GM10266 (cell line): ENCODE measurements at regions not wholly inside any gene's neighbourhood (a gene's known extent, or its start where the extent isn't known, plus 50 kb on each side); places are given as distances from the start of the nearest gene placed in this dataset.

Source experiments
- DNase-seq: peaks from one replicate; pipeline ENCODE4 v3.0.0; 2012; ENCODE audit errors: extremely low spot score
- TF ChIP-seq, protein P1 (sequence below): IDR thresholded peaks from 2 replicates; pipeline ENCODE4 v1.5.1; 2012; ENCODE audit warnings: mild to moderate bottlenecking, low read depth; ENCODE audit not compliant: control insufficient read depth, insufficient read depth; ENCODE audit errors: missing control alignments

DNA sequence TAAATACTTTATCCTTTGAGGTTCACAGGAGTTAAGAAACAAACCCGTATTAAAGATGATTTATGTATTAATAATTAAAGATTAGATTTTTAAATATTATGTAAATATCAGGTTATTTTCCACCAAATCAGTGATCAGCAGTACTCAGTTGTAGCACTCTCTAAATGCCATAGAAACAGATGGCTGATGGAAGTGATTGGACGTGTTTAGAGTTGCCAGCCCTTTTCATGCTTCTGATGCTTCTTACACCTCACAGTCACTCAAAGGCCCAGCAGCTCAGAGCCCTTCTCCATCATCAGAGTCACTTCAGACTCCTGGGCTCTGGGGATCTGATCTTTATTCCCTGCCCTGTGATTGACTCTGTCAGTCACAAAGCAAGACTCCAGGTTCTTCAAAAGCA lies 170.1 kb upstream of the PGRMC2 start:
- no peak for DNase-seq

DNA sequence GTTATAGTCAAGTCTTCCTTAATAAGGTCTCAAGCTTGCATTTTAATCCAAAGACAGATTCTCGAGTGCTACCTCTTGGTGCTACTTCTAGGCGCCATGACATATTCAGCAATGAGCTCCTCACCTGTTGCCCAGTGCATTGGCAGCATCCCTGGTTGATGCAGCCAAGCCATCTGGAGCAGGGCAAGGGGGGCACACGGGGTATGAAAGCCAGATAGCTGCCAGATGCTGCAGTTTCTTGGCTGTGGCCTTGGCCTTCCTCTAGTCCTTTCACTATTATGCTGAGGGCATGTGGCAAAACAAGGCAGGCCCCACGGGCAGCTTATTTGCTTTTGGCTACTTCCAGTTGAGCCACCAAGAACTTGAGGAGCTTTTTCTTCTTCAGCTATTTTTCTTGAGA lies 168.6 kb upstream of the PGRMC2 start:
- no peak for DNase-seq
- TF ChIP-seq, protein P1, sequence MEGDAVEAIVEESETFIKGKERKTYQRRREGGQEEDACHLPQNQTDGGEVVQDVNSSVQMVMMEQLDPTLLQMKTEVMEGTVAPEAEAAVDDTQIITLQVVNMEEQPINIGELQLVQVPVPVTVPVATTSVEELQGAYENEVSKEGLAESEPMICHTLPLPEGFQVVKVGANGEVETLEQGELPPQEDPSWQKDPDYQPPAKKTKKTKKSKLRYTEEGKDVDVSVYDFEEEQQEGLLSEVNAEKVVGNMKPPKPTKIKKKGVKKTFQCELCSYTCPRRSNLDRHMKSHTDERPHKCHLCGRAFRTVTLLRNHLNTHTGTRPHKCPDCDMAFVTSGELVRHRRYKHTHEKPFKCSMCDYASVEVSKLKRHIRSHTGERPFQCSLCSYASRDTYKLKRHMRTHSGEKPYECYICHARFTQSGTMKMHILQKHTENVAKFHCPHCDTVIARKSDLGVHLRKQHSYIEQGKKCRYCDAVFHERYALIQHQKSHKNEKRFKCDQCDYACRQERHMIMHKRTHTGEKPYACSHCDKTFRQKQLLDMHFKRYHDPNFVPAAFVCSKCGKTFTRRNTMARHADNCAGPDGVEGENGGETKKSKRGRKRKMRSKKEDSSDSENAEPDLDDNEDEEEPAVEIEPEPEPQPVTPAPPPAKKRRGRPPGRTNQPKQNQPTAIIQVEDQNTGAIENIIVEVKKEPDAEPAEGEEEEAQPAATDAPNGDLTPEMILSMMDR, result no peak

More for the DNA sequence above, 170.1 kb upstream of the PGRMC2 start:
- TF ChIP-seq, protein P1, result no peak

DNA sequence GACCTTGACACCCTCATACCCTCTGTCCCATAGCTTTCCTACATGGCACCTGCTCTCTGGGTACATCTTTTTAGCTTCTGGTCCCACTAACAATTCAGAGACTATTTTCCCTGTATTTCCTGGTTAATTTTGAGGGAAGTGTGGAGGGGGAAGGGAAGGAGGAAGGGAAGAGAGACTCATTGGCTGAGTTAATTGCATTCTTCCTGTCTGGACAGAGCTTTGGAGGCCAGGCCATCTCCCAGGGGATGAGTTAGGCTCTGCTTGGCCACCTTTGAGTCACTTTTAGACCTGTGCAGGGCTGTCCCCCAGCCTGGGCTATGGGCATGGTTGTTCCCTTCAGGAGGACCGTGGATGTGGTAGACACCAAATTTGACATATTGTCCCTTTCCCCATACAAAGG lies 167.9 kb upstream of the PGRMC2 start:
- DNase-seq, result no peak

DNA sequence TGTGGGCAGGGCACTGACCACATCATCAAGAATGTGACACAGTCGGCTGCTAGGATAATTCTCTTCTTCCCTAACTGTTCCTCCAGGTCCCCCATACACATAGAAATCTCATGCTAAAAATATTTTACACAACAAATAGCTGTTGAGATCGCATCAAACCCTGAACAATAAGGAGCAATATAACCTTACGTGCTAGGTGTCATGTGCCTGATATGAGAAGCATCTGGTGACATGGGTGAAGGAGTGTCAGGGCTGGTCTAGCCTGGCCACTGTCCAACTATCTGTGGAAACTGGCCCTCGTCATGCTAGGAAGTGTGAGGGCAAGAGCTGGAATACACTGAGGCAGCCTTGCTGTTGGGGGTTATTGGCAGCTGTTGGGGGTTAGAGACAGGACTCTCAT lies 167.3 kb upstream of the PGRMC2 start:
- DNase-seq, result no peak

More for the DNA sequence above, 167.9 kb upstream of the PGRMC2 start:
- TF ChIP-seq, protein P1, result no peak

DNA sequence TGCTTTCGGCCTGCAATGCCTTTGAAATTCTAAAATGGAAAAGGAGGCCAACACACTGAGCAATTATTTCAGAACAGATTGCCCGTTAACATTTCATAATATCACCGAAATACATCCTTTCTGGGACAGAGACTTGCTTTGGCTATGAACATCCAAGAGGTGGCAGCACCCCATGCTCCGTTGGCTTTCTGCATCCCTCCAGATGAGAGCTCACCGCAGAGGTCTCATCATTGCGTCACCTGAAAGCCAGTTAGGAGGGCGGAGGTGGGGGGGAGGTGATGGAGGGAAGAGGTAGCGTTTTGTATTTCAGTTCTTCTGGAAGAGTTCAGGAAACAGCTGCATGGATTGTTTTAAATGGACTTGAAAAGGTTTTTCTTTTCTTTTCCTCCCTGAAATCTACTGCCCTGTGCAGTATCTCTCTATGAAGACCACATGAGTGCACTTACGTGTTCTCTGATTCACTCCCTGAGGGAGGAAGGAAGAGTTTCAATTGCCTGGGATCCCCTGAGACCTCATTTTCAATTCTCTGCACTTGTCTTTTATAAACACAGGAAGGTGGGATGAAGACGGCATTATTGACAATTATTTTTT lies 166.8 kb upstream of the PGRMC2 start:
- peak; percentile 79 for DNase-seq
- TF ChIP-seq, protein P1, result peak; percentile 80

More for the DNA sequence above, 167.3 kb upstream of the PGRMC2 start:
- TF ChIP-seq, protein P1, result no peak

DNA sequence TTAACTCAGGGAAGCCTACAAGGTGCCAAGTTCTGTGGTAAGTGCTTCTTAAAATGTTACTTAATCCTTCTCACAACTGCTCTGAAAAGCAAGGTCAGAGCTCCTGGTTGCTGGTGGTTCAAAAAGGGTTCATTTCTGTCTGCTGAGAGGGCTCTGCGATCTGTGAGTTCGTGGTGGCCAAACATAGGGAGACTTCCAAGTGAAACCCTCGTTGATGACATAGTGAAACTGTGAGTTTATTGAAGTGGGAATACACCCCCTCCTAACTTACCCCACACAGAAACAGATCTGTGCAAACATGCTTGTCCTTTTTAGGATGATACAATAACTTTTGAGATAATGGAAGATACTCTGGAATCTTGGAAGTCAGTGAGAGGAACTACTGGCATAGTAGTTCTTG lies 164.8 kb upstream of the PGRMC2 start:
- DNase-seq, result no peak
- TF ChIP-seq, protein P1, result no peak

DNA sequence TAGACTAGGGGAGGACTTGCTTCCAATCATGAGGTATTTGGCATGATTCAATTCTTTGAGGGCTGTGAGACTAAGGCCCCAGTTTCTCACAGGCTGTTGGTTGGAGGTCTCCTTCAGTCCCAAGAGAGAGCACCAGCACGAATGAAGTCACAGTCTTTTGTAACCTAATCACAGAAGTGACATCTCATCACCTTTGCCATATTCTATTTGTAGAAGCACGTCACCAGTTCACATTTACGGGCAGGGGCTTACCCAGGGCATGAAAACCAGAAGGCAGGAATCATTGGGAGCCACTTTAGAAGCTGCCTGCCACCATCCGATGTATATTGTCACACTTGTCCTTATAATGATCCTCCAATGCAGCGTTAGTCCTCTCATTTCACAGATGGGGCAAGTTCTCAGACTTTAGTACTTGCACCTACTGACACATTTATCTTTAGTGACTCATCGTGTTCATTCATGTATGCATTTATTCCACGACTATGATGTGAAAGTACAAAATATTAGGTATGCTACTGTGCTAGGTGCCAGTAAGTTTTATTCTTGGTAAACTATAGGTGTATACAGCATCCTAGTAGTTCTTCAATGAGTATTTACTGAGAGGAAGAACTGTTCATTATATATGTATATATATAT lies 163.8 kb upstream of the PGRMC2 start:
- DNase-seq, result no peak
- TF ChIP-seq, protein P1, result no peak
